ENCODE measurements at regions not wholly inside any gene's neighbourhood (a gene's known extent, or its start where the extent isn't known, plus 50 kb on each side); places are given as distances from the start of the nearest gene placed in this dataset.

DNA sequence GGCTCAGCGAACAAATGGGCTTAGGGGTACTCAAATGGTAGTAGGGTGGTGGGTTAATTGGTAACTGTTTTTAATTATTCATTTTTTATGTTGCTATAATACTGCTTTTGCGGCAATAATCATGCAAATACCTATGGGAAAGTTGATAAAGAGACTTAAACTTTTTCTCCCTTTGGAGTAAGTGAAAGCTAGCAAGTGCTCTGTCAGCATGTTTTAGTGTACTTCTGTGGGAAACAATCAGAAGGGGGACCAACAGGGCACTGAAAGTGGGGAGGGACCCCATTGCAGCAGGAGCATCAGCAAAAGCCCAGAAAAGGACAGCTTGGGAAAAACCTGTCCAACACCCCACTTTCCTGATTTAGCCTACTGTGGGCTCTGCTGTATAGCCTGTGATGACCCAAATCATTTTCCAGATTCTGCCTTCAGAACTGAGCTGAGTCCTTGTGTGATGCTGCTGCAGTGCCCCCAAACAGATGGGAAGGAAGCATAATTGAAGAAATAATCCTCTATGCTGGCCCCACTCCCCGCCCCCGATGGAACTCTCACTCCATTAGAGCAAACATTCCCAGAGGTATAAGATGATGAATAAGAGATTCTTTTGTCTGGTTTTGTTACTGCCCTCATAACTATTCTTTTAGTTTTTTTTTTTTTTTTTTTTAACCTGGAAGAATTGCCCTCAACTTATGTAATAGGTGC lies 322.8 kb downstream of the CD83 start:
- no peak for DNase-seq

DNA sequence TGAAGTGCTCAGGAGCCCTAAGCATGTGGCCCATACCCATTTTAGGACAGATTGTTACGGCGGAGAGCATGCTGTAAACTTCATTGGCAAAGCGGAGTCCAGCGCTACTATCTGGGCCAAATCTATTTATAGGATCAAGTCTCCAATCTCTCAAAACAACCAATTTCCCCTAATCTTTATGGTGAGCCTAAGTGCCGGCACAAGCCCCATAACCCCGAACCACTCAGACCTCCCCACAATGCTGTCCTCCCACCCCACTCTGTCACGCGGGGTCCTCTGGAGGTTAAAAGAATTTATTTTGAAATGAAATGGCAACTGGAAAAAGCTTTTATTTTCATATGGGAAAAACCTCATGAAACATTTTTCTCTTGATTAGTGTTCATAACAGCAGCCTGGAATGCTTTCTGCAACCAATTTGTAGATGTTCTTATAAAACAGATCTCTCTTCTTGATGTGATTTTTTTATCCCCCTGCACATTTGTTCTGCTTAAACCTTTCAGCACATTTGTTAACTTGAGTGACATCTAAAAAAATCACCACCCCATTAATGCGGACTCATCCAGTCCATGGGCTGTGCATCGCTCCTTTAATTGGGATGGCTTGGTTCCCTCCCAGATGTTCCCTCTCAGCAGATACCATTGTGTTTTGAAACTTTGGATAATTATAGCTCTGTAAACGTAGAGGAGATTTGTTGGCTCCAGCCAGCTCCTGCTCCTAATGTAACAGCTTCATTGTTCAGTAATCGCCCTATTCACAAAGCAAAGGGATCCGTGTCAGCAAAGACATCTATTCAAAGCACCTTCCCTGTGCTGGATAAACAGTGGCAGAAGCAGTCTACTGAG lies 323.6 kb downstream of the CD83 start:
- DNase-seq: no peak

DNA sequence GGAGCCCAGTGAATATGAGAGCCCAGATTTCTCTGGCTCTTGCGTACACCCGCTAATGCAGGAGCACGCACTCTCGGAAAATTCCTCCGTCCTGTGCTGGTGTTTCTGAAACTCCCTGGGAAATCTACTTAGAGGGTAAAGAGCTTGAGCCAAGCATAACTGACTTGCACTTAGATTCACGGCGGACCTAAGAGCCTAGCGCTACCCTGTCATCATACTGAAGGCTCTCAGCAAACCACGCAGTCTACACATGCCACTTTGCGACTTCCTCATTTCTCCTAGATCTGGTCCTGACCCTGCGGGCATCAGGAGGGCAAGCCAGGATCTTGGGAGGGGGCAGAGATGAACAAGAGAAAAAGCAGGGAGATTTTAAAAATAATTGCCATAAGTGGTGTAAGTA lies 324.7 kb downstream of the CD83 start:
- no peak for DNase-seq

DNA sequence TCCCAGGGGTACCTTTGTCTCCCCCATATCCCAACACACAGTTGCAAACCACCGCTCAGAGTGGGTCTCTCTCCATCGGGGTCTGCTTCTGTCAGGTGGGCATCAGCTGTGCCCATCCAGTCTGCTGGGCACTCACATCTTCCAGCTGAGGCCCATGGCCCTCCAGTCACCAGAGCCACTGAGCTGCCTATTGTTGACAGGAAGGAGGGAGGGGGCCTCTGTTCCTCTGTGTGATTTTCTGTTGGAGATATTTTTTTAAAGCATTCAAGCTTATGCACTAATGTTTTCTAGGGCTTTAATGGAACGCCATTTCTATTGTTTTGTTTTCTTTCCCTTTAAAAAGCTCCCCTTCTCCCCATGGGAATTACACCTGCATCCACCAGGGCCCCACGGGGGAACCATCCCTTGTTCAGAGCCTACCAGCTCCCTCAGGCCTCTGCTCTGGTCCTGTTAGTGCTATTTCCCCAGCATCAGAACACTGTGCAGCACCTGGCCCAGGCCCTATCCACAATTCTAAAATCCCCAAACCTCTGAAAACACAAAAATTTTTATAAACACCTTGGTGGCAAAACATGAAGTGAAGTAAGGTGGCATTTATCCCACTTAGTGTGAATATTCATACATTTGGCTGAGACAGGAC lies 326.2 kb downstream of the CD83 start:
- DNase-seq: no peak

DNA sequence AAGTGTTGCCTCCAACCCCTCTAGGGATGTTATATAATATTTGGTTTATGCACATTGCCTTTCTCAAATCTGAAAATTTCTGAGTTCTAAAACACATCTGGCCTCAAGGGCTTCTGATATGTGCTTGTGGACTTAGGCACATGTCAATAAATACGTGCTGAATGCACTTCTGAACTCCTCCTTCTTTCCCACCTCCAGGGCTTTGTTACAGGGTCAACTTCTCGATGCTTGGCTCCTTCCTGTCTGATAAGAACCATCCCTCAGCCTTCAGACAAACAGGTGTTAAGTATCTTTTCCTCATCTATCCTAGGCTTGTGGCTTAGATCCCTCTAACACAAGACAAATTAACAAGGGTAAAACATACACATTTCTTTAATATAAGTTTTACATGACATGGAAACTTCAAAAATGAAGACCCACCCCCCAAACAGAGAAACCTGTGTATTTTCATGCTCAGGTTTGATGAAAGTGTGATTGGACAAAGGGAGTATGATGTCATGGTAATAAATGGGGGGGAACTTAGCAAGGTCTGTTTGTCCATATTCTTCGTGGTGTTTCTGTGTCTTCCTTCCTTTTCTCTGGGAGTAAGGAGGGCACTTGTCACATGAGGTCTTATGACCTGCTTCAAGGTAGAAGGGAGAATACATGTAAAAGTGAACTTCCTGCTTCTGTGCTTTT lies 326.9 kb downstream of the CD83 start:
- no peak for DNase-seq

DNA sequence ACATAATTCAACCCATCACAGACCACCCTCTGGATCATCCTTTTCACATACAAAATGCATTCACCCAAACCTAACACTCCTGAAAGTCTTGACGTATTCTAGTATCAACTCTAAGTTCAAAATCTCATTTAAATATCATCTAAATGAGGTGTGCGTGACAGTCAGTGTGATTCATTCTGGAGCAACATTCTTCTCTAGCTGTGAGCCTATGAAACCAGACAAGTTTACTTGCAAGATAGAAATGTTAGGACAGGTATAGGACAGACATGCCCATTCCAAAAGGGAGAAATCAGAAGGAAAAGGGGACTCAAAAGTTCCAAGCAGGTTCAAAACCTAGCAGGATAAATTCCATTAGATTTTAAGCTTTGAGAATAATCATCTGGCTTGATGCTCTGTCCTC lies 329.7 kb downstream of the CD83 start:
- no peak for DNase-seq

DNA sequence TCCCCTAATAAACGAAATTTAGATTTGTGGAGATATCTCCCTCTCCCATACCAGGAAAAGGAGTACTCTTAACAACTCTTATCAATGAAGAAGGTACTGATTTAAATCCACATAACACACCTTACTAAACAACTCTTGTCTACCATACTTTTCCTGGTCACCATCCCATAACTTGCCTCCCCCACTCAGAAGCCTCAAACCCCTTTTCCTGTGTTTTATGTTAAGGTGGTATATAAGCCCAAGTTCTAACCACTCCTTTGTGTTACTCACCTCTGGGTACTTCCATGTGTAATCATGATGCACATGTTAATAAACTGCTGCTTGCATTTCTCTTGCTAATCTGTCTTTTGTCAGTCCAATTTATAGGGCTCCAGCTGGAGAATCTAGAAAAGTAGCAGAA lies 330.7 kb downstream of the CD83 start:
- no peak for DNase-seq

DNA sequence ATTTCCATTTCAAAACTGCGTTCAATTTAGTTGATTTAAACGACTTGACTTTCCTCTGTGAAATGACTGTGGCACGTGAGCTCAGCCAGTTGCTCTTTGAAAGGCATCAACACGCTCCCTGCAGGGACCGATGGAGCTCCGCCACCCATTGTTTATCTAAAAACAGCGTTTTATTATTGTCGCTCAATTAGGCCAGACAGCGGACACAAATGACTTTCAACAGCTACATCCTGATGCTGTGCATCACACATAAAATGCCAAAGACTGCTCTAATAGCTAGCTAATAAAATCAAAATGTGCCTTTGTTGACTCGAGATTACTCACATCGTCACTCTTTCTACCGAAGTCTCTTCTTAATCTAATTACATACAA lies 332.5 kb downstream of the CD83 start:
- DNase-seq: no peak

DNA sequence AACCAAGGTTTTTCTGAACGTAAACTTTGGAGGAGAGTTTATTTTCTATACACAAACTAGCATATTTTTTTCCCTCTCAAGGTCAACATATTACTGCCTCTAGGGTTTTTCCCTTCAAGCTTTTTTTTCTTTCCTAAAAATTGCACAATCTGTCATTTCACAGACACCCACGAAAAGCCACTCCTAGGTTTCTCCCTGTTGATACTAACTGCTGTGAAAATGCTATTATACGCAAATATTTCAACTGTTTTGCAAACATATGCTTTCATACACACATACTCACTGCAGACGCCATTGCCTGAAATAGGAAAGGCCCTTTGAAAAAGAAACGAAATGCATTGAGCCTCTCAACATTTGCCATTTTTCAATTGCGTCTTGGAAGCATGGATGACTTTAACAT lies 333.0 kb downstream of the CD83 start:
- no peak for DNase-seq

DNA sequence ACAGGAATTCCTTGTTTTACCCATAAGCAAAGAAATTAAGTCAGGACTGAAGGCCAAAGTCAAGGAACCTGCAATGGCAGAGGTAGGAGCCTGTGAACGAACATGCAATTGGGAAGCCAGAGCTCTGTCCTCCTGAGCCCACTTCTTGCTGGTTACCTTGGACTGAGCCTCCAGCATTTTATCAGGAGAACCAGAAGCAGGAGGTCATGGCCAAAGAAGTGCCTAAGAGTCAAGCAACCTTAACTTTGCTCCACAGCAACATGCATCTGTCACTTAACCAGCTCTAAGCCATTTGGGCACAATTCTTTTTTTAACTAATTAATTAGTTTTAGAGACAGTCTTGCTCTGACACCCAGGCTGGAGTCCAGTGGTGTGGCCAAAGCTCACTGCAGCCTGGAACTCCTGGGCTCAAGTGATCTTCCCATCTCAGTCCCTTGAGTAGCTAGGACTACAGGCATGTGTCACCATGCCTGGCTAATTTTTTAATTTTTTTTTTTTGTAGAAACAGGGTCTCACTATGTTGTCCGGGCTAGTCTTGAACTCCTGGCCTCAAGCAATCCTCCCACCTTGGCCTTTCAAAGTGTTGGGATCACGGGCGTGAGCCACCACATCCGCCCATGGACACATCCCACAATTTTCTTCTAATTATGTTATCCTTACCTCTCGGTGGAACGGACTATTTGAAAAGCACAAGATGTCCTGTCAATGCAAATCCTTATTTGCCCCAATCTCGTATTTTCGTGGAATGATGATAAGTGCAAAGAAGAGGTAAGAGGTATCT lies 334.2 kb downstream of the CD83 start:
- DNase-seq: no peak

DNA sequence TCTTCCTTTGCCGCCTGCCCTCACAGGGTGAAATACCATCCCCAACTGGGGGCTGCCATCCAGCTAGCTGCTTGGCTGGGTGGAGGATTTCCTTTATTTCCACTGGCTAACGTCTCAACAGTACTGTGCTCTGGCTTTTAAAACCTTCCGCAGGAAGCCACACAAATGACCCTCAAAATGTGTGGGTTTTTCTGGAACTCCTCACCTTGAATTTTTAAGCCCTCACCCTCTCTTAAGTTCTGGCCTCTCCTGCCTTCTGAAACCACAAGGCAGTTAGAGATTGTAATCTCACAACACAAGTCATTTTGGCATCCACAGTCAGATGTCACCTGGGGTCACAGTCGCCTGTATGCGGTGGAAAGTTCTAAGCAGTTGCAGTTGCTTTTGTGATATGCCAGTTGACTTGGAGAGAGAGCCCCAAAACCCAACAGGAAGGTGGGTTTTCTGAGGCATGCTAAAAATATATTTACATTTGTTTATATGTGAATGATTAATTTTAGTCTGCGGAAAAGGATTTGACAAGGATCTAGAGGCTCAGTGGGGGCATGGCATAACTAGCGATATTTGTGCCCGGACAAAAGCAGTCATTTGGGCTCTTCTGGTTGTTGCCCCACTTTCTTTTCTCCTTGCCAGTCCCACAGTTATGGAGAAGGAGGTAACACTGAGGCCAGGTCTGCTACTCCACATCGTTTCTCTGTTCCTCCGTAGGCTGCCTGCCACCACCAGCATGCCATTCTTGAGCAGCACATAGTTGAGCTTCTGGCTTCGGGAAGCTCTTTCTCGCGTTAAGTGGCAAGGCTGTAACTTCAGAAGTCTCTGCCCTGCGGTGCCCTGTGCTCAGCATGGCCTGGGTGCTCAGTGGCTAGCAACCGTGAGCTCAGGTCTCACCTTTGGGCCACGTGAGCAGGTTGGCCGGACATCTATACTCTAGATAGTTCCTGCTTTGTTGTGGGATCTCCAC lies 335.3 kb downstream of the CD83 start:
- DNase-seq: peak; percentile 76

DNA sequence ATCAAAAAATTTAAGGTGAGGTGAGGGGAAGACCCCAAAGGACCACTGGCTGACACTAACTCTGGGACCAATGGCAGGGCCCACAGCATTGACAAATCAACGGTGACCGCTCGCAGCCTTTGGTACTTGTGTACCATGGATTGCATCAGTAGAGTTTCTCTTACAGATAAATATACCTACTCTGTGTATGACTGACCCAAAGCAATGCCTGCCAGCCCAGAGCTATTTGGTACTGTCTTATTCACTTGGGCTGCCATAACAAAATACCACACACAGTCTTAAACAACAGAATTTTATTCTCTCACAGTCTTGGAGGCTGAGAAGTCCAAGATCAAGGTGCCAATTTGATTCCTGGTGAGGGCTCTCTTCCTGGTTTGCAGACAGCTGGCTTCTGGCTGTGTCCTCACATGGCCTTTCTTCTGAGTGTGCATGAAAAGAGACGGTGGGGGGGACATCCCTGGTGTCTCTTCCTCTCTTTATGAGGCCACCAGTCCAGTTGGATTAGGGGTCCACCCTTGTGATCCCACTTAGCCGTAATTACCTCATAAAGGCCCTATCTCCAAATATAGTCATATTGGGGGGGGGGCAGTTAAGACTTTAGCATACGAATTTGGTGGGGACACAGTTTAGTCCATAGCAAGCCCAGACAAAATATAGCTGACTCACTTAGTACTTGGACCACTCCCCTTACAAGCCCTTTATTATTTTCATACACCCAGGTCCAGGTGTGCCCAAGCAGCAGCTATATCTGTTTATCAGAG lies 336.3 kb downstream of the CD83 start:
- no peak for DNase-seq

DNA sequence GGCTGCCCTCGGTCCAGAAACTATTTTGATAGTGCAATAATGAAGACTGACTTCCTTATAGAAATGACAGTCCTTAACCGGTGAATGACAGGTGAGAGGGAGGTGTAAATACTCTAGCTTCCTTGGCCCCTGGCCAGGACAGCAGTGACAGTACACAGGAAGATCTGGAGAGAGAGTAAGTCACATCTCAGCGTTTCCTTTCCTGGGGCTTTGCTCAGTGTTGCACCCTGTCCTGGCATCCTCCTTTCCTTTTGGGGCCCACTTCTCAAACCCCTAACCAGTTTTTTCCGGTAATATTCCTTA lies 336.9 kb downstream of the CD83 start:
- DNase-seq: no peak

DNA sequence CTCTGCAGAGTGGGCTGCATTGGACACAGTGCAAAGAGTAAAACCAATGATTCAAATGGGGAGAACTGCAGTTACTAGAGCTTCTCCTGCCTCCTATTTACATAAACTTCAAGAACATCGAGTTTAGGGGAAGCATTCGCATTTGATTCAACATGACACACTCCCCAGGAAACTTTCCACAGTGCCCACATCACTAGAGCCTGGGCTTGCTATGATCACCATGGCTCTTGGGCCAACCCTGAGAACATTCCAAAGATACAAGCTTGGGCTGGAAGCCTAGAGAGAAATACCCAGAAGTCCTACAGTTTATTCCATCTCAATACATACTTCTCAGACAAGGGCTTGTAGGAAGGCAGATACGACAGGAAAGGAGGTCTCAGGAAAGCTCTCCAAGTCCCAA lies 337.9 kb downstream of the CD83 start:
- DNase-seq: no peak

DNA sequence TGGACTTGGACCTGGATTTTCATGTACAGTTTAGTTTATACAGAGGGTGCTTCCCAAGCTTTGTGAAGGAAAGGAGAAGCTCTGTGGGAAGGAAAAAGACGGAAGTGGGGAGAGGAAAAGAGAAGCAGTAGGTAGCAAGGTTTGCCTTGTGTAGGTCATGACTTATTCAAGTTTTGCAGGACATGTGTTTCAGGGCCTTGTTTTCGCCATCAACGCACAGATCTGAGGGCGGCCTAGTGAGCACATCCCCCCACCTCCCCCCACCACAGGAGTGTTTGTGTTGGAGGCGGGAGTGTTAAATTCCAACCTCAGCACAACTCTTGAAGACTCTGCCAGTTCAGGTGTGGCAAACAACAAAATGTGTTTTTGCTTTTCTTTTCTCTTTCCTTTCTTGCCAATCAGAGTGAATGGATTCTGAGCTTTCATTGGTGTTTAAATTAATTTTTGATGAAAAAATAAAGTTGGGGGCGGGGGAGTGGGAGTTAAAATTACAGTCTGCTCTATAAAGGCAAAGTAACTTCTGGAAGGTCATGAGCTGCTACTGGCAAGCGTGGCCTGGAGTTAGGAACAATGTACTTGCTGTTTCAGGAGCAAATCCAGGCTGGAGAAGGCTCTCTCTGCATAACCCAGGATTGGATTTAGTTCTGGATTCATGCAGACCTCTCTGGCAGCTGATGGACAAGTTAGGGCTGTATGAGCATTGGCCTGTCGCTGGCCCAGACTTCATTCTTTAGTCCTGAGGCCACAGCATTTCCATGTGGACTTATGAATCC lies 338.5 kb downstream of the CD83 start:
- no peak for DNase-seq

DNA sequence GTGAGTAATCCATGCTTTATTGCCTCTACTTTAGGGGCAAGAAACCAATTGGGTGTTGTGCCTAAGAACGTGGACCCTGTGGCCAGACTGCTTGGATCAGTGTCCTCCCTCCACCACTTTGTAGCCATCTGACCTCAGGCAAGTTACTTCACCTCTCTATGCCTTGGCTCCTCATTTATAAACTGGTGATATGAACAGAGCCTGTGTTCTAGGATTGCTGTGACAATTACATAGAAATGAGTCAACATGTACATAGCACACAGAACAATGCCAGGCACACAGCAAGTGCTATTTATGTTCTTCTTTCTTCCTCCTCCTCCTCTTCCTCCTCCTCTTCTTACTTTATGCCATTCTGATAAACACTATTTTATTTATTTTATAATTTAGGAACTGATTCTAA lies 339.4 kb downstream of the CD83 start:
- DNase-seq: no peak

DNA sequence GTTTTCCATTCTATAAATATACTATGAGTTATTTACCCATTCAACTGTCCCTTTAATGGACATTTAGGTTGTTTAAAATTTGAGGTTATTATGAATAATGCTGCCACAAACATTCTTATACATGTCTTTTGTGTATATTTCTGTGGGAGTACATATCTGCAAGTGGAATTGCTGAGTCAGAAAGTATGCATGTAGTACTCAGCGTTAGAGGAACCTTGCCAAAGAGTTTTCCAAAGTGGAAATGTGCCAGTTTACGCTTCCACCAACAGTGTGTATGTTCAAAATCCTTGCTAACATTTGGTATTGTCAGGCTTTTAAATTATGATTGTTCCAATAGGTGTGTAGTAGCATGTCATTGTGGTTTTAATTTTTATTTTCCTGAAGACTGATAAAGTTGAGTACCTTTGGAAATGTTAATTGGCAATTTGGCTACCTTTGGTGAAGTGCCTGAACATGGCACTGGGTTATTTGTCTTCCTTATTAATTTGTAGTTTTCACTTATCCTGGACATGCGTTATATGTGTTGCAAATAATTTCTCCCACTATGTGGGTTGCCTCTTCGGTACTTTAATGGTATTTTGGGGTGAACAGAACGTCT lies 341.2 kb downstream of the CD83 start:
- DNase-seq: no peak

DNA sequence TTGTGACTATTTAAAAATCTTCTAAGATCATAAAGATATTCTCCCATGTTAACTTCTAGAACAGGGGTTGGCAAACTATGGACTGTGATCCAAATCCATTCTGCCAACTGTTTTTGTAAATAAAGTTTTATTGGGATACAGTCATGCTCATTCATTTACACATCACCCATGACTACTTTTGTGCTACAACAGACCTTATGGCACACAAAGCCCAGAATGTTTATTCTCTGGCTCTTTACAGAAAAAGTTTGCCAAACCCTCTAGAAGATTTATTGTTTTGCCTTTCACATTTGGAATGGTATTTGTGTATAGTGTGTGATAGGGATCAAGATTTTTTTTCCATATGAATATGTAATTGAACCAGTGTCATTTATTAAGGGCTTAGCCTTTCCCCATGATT lies 341.7 kb downstream of the CD83 start:
- no peak for DNase-seq

DNA sequence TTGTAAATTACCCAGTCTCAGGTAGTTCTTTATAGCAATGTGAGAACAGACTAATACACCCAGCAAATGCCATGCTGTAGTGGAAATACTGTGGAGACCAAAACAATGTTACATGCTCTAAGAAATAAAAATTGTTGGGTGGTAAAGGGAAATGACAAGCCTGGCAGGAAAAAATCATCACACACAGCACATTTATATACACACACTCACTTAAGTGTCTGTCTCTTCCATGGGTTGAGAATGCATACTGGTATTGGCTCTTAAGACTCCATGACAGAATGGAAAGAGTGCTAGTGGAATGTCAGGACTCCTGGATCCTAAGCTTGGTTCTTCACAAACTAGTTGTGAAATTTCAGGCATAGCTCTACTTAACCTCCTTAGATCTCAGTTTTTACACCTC lies 343.0 kb downstream of the CD83 start:
- DNase-seq: no peak

DNA sequence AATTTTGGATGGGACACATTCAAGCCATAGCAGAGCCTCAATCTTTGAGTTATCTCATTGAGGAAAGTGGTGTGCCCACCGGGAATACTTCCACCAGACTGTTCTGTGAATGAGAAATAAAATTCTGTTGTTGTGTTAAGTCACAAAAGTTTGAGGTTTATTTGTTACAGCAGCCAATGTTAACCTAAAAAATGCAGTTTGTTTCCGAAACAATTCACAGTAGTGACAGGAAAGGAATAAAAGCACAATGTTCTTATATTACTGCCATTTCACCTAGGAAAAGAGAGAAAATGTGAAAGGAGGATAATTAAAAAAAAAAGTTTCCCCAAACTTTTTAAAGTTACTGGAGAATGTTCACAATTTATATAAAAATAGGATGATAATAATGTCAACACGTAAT lies 344.6 kb downstream of the CD83 start:
- no peak for DNase-seq
